ENCODE measurements at regions not wholly inside any gene's neighbourhood (a gene's known extent, or its start where the extent isn't known, plus 50 kb on each side); places are given as distances from the start of the nearest gene placed in this dataset.
"Not testable (repeated sequence)": the region's sequence is repeated elsewhere in the genome, so short reads cannot be mapped to it uniquely, and the experiment has no call there.

GRCh38 chr7:153989066-153989627, 63.1 kb upstream of the DPP6 start:
- not testable (repeated sequence) for H3K36me3 Mint-ChIP-seq (ENCODE audit: low read depth); H3K27ac Mint-ChIP-seq; H3K9me3 Mint-ChIP-seq; H3K4me1 Mint-ChIP-seq (ENCODE audit: low read depth); H3K27me3 Mint-ChIP-seq; H3K4me3 Mint-ChIP-seq

- H3K9me3 Mint-ChIP-seq; H3K4me3 Mint-ChIP-seq; H3K4me1 Mint-ChIP-seq (ENCODE audit: low read depth); H3K36me3 Mint-ChIP-seq (ENCODE audit: low read depth); H3K27me3 Mint-ChIP-seq; H3K27ac Mint-ChIP-seq: not testable (repeated sequence)
These were observed 62.3 kb upstream of the DPP6 start for GRCh38 chr7:153989742-153990425.

- not testable (repeated sequence) for H3K4me1 Mint-ChIP-seq (ENCODE audit: low read depth); H3K27me3 Mint-ChIP-seq; H3K4me3 Mint-ChIP-seq; H3K9me3 Mint-ChIP-seq; H3K27ac Mint-ChIP-seq; H3K36me3 Mint-ChIP-seq (ENCODE audit: low read depth)
These were observed 60.7 kb upstream of the DPP6 start for GRCh38 chr7:153991471-153991870.

- H3K36me3 Mint-ChIP-seq (ENCODE audit: low read depth); H3K4me1 Mint-ChIP-seq (ENCODE audit: low read depth); H3K27me3 Mint-ChIP-seq; H3K4me3 Mint-ChIP-seq; H3K9me3 Mint-ChIP-seq; H3K27ac Mint-ChIP-seq: not testable (repeated sequence)
These were observed 58.8 kb upstream of the DPP6 start for GRCh38 chr7:153993402-153993801.

GRCh38 chr7:153998896-153999295, 53.3 kb upstream of the DPP6 start:
- H3K27me3 Mint-ChIP-seq; H3K4me3 Mint-ChIP-seq; H3K4me1 Mint-ChIP-seq (ENCODE audit: low read depth); H3K36me3 Mint-ChIP-seq (ENCODE audit: low read depth); H3K27ac Mint-ChIP-seq; H3K9me3 Mint-ChIP-seq: not testable (repeated sequence)

Data from stimulated activated naive CD8-positive, alpha-beta T cell treated with anti-CD3 and anti-CD28 coated beads, Interleukin-15, Interleukin-2, amounts not matched to agents 100 ng/mL and 50 ng/mL, for 24 hours (primary cell).